NK-92 (cell line): ENCODE measurements at regions not wholly inside any gene's neighbourhood (a gene's known extent, or its start where the extent isn't known, plus 50 kb on each side); places are given as distances from the start of the nearest gene placed in this dataset.

Source experiments
- DNase-seq: peaks from one replicate; lab custom pipeline; 2025; ENCODE audit not compliant: unreplicated experiment; lab: John Stamatoyannopoulos, UW

DNA sequence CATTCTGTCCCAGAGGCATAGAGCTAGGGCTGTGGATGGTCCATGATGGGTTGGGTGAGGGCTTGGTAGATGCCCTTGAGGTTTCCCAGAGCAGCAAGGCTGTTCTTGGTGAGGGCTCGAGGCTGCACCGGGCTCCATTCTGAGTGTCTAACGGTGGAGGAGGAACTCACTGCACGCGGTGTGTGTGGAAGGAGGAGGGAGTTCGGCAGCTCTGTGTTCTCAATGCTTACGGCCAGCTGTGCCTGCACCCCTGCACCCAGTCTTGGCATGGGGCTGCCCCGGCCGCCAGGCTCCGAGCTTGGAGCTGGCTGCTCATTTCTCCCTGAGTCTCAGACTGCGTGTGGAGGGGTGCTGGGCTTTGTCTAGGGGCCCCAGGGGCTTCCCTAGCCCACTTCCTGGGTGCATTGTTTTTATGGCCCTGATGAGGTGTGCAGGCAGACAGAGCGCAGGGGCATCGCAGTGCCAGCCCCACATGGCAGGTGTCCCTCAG, 1247.1 kb downstream of the BRD1 start:
- no peak for DNase-seq

DNA sequence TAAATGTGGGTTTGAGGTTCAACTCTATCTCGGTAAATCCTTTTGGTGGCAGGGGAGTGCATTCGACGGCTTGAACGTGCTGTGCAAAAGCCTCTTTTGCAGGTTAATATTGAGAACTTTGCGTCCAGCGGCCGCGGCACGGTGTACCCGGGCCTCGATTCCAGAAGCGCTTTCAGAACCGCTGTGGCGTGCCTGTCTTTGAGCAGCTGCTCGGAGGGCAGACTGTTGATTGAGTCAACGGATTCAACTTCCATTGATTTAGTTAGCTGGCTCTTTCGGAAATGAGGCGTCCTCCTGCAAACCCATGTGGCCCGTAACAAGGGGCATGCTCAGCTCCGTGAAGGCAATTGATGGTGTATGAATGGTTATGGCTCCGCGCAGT, 1247.8 kb downstream of the BRD1 start:
- DNase-seq = no peak

DNA sequence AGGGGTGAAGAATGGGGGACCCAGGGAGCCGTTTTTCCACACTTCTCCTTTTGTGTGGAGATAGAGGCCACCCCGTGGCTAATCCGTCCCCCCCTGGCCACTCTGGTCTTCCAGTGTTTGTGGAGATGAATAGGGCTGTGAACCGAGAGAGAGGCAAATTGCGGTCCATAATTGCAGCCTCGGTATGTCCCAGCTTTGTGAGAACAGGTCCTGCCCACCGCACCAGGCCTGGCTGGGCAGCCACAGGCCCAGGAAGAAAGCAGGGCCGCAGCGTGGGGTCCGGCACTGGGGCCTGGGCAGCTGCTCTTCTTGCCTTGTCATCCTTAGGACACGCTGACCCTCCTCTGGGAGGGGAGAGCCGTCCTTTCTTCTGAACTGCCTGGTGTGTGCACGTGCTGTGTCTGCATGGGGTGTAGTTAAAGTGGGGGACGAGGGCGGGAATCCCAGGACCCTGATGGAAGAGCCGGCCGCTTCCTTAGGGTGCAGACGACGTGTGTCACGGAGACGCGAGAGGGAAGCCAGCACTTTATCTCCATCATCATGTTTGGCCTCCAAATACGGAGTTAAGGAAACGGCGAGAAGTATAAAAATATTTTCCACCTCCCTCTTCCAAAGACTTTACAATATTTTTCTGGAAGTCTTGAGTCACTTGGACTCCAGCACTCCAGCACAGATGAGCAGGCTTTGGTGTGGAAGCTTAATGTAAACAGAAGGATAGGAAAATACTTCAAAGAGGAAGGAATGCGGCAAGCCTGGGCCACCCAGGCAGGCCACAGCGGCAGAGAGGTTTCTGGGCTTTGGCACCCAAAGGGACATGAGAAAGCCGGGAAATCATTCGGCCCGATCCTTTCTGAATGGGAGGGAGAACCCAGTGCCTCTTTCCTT, 1248.4 kb downstream of the BRD1 start:
- no peak for DNase-seq

DNA sequence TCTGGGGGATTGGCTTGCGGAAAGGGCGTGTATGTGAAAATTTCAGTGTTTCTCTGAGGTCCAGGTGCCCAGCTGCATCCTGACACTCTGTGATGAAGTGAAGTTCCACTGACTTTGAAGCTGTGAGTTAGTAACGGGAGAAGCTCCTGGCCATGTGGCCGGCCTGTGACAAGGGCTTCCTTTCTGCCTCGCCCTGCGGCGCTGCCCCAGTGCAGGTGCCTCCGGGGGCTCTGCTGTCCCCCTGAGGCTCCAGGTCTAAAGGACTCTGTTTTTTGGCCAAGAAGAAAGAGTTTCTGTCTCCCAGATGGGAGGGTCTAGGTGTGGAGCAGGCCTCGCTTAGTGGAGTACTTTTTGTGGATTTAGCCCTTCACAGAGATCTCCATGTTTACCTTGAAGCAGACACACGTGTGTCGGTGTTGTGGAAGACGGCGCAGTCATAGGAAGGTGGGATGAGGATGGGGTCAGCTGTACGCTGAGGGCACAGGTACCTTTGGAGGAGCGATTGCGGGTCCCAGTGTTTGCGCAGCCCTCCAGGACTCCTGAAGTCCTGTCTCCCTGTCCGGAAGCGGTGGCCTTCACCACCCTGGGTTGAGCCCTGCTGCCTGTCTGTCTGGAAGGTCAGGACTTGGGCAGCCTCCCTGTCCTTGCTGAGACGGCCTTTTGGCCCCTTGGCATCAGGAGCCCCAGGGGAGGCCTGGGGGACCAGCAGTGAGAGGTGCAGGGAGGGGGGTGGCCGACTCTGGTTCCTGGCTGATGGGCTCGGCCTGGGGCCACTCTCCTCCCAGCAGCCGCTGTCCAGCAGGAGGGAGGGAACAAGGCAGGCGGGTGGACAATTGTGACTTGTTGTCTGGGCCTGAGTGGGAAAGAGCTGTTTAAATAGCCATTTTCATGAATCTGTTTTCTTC, 1249.3 kb downstream of the BRD1 start:
- DNase-seq = no peak

DNA sequence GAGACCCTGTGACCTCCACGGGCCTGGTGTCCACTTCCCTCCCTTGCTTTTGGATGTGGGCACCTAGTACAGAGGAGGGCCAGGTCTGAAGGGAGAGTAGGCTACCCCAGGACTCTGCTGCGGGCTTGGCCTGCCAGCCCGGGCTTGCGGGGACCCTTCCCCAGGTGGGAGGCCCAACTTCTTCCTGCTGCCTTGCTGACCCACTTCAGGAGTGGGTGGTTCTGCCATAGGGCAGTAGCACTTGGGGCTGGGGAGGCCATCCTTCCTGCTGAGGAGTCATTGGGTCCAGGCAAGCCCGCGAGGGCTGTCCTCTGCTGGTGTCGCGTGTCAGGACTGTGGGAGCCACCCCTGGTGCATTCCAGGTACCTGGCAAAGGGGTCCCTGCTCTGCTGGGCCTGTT, 1250.0 kb downstream of the BRD1 start:
- DNase-seq = no peak

DNA sequence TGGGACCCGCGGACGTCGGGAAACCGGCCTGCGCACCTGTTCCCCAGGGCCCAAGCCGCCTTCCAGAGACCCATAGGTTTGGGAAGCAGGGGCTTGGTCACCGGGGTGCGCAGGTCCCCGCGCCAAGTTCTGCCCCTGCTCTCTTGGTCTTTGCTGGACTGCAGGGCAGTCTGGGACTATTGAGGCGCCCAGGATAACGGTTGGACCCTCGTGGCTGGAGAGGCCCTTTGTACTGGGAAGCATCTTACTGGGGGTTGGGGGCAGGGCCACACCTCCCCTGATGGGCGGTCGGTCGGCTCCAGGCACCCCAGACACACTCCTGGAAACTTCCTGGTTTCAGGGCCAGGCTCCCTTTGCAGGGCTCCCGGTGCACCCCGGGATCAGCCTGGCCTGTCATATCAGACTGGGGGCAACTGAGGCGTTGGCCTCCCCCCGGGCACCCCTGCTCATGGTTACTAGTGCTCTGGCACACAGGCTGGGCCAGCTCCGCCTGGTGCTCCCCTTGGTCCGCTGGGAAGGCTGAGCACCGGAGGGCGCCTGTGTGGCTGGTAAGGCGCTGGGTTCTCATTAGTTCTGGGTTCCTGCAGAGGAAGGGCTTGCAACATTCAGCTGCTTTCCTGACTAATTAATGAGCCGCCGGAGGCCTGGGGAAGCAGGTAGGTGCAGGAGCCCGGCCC, 1250.5 kb downstream of the BRD1 start:
- no peak for DNase-seq

DNA sequence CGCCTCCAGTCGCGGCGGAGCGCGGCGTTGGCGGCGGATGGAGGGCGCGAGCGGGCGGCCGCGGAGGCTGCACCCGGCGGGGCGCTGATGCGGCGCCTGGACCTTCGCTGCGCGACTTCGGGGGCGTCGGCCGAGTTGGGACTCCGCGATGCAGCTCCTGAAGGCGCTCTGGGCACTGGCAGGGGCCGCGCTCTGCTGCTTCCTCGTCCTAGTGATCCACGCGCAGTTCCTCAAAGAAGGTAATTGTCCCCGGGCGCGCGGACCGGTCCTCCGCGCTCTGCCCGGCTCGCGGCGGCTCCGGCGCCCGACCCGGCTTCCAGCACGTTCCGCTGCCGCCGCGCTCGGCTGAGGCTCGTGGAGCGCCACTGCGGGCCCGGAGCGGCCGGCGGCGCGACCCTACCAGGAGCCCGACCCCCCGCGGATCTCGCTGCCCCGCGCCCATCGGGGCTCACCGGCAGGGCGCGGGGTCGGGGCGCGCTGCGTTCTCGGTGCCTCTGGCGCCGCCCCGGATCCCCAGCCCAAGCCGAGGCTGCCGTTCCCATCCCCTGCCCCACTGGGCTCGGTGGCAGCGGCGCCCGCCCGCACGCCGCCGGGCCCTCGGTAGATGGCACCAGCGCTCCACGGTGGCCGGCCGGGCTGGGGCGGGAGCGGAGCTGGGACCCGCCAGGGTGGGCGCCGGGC, 1251.2 kb downstream of the BRD1 start:
- DNase-seq = no peak

DNA sequence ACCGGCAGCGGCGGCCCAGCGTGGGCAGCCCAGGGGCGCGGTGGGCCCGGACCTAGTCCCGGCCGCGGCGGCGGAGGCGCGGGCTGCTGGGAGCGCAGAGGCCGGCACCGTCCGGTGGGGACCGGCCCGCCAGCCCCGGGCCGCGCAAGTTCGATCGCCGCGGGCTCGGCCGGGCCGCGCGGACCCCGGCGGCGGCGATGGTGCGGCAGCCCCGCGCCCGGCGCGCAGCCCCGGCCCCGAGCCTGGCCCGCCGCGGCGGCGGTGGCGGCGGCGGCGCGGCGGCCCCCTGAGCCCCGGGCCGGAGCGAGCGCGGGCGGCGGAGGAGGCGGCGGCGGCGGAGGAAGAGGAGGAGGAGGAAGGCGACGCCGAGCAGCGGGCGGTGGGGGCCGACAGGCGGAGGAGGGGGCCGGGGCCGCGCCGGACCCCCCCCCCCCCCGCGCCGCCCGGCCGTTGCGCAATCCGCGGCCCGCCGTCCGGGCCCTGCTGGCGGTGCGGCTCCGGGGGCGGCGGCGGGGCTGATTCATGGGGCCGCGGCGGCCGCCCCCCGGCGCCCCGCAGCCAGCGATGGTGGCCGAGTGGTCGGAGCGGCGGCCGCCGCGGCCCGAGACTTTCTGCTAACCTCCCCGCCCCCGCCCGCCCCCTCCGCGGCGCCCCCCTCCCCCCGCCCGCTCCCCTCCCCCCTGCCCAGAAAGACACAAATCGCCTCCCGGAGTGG, 1251.9 kb downstream of the BRD1 start:
- DNase-seq = no peak

DNA sequence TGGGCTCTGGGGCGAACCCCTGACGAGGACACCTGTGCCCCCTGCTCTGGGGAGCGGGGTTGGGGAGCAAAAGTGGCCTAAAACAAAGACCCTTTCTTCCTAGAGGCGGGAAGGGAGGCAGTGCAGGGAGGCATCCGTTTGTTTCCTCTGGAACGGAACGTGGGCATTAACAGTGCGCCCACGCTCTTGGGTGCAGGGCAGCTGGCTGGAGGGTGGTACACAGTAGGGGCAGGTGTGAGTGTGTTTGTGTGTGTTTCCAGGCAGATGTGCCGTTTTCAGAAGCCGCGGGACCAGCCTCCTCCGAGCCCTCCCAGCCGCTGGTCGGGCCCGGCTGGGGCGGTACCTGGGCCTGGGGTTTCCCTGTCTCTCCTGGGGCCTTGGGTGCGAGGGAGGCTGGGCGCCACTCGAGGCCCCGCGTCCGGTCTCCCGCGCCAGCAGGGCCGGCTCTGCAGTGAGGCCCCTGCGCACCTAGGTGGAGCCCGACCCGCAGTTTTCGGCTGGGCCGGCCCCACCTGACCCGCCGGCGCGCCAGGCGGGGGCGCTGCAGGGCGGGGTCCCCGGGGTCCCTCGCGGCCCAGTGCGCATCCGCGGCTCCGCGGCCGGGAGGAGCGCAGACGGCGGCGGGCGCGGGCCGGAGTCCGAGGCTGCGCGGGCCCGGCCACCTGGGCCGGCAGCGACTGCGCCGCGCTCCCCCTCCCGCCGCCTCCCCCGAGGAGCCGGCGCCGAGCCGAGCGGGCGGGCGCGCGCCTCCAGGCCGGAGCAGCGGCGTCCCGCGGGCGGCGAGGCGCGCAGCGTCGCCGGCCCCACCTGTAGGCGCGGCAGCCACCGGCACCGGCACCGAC, 1252.7 kb downstream of the BRD1 start:
- DNase-seq = no peak

DNA sequence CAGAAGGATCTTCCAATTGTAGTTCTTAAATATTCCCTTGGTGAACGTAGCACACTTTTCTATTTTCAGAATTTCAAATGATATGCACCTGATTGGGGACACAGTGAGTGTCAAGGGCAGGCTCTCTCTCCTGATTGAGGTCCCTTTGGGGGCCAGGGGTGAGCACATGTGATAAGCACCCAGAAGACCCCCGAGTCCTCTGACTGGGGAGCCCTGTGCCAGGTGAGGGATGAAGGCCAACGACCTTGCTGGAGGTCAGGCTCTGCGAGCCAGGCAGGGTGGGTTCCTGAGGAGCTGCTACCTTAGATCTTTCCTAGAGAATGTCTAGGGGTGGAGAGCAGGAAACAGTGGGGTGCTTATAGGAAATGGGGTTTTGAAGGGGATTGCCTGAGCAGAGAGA, 1253.9 kb downstream of the BRD1 start:
- no peak for DNase-seq

DNA sequence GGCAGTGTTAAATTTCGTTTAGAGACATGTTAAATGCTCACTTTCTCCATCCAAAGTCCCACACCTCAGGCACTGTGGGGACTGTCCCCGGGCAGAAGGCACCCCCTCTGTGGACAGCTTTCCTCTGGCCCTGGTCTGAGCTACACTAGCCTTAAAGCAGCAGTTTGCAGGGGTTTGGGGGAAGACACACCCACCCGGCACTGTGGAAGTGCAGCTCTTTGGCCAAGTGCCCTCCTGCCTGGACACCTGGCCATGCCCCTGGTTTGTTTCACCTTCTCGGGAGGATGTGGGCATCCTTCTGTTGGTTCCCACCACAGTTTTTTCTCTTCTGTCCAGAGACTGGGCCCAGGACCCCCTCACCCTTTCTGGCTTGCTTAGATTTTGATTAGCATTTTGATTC, 1254.7 kb downstream of the BRD1 start:
- DNase-seq = no peak

DNA sequence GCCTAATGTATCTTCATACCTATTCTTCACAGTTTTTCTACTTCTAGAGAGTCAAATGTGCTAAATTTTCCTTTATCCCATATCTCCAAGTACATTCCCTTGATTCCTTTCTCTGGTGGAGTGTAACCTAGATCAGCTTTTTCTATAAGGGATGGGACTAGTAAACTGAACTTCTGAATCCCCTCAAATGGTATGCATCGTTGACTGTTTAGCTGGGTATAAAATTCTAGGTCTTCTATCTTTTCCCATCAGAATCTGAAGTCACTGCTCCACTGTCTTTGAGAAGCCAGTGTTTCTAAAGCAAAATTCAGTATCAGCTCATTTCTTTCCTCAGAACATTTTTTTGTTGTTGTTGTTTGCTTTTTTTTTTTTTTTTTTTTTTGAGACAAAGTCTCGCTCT, 1256.8 kb downstream of the BRD1 start:
- no peak for DNase-seq

DNA sequence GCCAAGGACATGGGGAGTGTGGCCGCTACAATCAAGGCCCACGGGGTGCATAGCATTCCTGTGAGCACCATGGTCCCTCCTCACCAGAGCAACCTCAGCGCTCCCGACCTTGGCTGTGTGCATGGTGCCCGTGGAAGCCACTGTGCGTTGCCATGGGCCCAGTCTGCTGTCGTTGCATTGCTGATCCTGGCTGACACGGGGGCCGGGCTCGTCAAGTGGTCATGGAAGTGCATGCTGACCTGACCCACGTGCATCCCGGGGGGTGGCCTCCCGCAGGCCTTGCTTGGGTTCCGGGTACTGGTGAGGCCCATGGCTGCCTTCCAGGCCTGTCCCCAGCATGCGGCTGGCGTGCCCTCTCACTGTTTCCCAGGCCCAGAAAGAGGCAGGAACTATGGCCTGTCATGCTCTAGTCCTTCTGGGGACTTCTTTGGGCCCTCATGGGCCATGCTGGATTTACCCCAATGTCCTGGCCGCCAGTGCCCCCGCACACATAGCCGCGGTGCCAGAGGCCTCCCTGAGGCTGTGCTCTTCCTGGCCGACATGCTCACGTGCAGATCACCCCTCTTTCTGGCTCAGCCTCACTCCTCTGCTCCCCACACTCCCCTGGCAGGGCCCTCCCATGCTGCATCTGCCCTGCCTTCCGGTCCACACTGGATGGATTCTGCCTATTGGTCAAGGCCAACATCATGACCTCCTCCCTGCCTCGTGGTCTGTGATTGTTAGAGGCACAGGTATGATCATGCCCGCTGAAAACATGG, 1258.0 kb downstream of the BRD1 start:
- no peak for DNase-seq

DNA sequence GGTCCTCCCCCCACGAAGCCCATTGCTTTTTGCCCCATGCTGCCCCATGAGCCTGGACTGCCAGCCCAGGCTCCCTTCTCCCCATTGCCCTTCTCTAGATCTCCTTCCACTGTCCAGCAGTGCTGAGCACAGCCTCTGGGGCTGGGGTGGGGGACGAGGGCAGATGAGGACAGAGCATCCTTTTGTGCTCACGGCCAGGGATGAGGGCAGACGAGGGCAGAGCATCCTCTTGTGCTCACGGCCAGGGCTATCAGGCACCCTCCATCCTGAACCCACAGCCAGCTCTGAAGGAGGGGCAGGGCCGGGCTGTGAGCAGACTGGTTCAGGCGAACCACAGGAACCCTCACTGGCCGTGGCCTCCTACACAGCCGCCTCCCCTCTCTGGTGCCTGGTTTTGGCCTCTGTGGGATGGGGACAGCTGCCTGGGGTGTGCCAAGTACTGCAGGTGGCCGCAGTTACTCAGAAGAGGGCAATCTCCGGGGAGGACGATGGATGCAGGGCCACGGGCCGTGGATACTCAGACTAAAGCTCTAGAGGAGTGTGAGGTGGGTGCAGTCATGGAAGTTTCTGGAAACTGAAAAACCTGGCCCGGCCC, 1258.8 kb downstream of the BRD1 start:
- no peak for DNase-seq

DNA sequence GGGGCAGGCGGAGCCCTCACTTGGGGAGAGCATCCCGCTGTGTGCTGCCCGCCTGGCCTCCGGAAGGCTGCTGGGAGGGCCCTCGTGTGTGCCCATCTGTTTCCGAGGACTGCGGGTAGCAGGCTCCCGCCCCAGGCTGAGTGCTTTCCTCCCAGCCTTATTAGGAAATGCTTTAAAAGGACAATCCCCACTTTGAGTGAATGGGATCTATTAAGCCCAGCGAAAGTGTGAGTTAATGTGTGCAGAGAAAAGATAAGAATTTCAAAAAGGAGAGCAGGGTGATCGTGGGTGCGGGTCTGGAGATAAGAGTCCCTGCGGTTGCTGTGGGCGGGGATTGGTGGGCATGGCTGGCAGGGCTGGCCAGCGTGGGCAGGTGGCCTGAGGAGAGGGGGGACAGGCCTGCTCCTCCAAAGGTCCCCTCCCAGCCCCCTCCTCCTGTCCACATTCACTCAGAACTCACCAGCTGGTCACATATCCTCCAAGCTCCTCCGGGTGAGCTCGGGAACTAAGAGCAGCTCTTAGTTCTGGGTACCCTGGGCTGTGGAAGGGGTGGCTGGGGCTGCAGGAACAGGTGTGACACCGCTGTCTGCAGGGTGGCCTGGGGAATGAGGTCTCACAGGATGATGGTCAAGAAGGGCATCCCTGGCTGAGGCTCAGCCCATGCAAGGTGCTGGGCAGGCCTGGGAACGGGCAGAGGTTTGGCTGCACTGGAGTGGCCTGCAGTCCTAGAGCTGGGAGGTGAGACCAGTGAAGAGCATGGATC, 1260.3 kb downstream of the BRD1 start:
- DNase-seq = no peak

DNA sequence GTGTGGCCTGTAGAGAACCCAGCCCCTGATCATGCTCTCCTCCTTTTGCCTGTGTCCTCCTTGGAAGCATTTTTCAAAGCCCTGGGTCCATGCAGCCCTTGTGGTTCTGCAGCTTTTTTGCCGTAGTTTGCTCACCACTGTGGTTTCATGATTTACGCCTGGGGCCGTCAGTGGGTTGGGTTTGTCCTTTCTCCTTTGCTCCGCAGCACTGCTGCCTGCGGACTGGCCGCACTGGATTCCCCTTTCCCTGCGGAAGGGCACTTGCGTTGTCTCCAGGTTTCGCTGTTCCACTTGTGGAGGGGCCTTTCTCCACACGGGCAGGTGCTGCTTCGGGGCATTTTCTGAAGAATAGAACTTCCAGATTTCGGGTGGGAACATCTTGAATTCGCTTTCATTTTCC, 1260.9 kb downstream of the BRD1 start:
- no peak for DNase-seq

DNA sequence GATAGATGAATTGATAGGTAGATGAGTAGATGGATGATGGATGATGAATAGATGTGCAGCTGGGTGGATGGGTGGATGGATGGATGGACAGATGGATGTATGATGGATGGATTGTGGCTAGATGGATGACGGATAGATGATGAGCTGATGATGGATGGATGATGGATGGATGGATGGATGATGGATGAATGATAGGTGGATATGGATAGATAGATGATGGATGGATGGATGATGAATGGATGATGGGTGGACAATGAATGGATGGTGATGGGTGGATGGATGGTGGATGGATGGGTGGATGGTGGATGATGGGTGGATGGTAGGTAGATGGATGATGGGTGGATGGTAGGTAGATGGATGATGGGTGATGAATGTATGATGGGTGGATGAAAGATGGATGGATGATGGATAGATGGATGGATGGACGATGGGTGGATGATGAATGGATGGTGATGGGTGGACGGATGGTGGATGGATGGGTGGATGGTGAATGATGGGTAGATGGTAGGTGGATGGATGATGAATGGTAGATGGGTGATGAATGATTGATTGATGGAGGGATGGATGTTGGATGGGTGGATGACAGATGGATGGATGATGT, 1261.7 kb downstream of the BRD1 start:
- no peak for DNase-seq
